GM19455 (cell line): ENCODE measurements at regions not wholly inside any gene's neighbourhood (a gene's known extent, or its start where the extent isn't known, plus 50 kb on each side); places are given as distances from the start of the nearest gene placed in this dataset.
A peak's percentile ranks its signal among the peaks of the same experiment; 100 is the strongest.
"Not testable (repeated sequence)": the region's sequence is repeated elsewhere in the genome, so short reads cannot be mapped to it uniquely, and the experiment has no call there.

Experiments
- ATAC-seq: cut with Tn5 transposase; IDR thresholded peaks from one replicate; pipeline ENCODE4 v1.9.1; 2021; ENCODE audit not compliant: unreplicated experiment

- not testable (repeated sequence) for ATAC-seq
These were observed 89.4 kb downstream of the DDX11 start for GRCh38 chr12:31162896-31163560.

DNA sequence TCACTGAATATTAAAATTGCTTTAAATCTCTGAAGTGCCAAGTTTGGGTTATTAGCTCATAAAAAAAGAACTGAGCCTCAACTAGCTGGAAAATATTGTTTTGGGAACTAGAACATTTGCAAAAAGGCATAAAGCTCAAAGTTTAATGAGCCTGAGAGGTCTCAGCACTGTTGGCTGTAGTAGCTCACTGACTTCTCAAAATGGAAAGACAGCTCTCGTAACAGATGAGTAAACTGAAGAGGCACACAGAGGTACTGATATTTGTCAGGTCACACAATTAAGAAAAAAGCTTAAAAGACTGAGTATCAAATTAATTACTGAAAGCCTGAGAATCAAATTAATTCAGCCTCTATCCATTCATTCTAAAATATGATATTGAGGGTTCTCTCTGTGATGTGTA is 100.6 kb downstream of the DDX11 start:
- not testable (repeated sequence) for ATAC-seq

- not testable (repeated sequence) for ATAC-seq
These were observed 103.9 kb downstream of the DDX11 start for GRCh38 chr12:31177514-31177913.

DNA sequence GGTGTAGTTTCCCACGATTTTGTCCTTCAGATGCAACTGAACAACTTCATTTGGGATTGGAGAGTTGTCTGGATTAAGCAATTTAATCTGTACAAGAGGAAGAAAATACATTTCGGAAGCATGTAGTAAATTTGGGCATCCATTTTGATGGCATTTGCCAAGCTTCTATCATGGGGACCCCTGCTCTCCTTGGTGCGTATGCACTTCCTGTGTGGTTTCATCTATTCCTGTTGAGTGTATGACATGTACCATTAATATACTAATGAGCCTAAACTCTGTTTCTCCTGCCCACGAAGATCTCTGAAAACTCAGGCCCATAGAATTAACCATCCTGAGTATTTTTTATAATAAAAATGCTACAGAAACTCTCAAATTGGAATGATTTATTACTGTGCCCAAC is 105.2 kb downstream of the DDX11 start:
- ATAC-seq = not testable (repeated sequence)

GRCh38 chr12:31179627-31180237 is 106.1 kb downstream of the DDX11 start:
- not testable (repeated sequence) for ATAC-seq

GRCh38 chr12:31182571-31182970 is 108.9 kb downstream of the DDX11 start:
- ATAC-seq = not testable (repeated sequence)

DNA sequence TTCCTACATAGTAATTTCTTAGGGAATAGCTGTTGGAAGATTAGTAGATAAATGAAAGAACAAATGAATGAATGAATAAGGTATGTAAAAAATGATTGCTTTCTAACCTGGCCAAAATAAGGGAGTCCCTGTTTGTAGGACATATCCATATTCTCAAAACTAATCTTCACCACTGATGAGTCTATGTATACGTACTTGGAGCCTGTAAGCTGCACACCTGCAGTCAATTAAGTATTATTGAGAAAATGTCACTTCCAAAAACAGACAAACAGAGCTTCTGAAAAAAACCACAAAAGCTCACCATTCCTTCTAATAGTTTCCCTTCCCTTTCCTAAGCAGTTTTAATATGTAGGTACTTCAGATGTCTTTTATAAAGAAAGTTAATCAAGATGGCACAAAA is 109.4 kb downstream of the DDX11 start:
- not testable (repeated sequence) for ATAC-seq

DNA sequence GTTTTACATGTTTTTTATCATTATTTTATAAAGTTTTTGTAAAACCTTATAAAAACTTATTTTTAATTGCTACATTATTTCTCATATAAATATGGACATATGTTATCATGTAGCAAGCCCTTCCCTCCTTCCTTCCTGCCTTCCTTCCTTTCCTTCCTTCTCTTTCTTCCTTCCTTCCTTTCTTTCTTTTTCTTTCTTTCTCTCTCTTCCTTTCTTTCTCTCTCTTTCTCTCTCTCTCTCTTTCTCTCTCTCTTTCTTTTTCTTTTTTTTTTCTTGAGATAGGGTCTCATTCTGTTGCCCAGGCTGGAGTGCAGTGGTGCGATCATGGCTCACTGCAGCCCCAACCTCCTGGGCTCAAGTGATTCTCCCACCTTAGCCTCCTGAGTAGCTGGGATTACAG is 110.2 kb downstream of the DDX11 start:
- not testable (repeated sequence) for ATAC-seq

DNA sequence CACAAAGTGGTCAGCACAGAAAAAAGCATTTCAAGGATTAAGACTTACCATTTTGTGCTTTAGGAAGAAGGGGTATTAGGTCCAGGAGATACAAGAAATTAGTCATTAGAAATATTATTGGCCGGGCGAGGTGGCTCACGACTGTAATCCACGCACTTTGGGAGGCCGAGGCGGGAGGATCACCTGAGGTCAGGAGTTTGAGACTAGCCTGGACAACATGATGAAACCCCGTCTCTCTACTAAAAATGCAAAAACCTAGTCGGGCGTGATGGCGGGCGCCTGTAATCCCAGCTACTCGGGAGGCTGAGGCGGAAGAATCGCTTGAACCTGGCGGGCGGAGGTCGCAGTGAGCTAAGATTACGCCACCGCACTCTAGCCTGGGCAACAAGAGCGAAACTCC is 111.0 kb downstream of the DDX11 start:
- ATAC-seq = not testable (repeated sequence)

- not testable (repeated sequence) for ATAC-seq
These were observed 119.0 kb downstream of the DDX11 start for GRCh38 chr12:31192689-31193088.

DNA sequence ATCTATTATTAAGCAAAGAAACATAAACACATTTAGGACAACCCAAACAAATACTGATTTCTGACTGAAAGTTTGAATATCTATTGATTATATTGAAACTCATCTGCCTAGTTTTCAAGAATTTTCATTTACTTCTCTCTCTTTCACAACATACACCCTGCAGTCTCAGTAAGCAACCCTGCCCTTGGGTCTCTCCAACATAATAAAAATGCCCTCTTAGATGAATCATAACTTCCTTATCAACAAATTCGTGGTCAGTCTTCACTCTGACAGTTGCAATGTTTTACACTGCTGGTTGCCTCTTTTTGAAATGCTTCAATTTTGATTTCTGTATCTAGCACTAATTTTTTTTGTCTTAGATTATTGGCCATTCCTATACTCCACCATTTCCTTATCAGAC is 122.0 kb downstream of the DDX11 start:
- ATAC-seq = not testable (repeated sequence)

DNA sequence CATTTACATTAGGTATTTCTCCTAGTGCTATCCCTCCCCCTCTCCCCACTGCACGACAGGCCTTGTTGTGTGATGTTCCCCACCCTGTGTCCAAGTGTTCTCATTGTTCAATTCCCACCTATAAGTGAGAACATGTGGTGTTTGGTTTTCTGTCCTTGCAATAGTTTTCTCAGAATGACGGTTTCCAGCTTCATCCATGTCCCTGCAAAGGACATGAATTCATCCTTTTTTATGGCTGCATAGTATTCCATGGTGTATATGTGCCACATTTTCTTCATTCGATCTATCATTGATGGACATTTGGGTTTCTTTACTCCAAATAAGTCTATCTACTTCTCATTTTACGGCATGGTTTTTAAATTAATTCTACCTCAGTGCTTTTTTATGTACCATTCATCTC is 125.8 kb downstream of the DDX11 start:
- ATAC-seq = not testable (repeated sequence)

GRCh38 chr12:31201382-31201781 is 124.6 kb downstream of the SINHCAF start:
- no peak for ATAC-seq

DNA sequence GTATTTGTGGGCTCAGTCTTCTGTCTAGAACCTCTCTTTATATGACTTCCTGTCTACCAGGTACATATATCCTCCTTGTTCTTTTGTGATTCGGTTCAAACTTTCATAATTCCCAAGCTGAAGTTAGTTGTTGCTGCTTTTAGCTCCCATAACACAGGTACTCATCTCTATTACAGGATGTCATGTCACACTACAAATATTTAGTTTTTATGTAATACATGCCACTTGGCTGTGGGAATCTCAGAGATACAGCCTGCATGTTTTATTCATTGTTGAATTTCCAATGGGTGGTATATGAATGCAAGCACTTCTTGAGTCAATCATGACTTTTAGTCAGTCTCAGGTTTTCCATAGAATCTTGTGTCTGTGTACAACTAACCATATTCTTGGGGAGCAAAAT is 122.7 kb downstream of the SINHCAF start:
- no peak for ATAC-seq

- ATAC-seq = peak; percentile 94
These were observed 120.9 kb downstream of the SINHCAF start for GRCh38 chr12:31205054-31205453.

GRCh38 chr12:31206038-31206670 is 119.8 kb downstream of the SINHCAF start:
- no peak for ATAC-seq

- no peak for ATAC-seq
These were observed 118.0 kb downstream of the SINHCAF start for GRCh38 chr12:31207799-31208465.

DNA sequence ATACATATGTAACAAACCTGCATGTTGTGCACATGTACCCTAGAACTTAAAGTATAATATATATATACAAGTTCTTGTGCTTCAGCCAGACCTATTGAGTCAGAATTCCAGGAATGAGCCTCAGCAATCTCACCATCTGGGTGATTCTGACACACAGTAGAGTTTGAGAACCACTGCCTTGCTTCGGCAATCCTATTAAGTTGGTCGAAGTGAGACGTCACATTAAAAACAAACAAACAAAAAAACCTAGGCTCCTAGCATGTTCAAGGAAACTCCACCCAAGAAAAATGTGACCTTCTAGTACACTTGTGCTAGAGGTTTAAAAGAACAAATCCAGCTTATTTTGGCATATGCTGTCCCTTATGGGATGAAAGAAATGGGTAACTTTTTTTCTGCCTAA is 115.8 kb downstream of the SINHCAF start:
- ATAC-seq = no peak

DNA sequence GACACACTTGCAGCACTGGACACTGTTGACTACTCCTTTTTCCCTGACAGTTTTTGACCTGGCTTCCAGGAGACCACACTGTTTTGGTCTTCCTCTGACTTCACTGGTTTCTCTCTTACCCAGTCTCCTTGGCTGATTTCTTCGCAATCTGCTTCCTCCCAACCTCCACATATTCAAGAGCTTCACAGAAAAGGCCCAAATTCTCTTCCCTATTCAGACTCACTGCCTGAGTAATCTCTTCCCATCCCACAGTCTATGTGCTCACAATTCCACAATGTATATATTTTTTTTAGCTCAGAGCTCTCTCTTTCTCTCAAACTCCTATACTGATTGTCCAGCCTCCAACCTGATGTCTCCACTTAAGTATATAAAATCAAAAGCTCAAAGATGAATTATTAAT is 115.4 kb downstream of the SINHCAF start:
- ATAC-seq = no peak

DNA sequence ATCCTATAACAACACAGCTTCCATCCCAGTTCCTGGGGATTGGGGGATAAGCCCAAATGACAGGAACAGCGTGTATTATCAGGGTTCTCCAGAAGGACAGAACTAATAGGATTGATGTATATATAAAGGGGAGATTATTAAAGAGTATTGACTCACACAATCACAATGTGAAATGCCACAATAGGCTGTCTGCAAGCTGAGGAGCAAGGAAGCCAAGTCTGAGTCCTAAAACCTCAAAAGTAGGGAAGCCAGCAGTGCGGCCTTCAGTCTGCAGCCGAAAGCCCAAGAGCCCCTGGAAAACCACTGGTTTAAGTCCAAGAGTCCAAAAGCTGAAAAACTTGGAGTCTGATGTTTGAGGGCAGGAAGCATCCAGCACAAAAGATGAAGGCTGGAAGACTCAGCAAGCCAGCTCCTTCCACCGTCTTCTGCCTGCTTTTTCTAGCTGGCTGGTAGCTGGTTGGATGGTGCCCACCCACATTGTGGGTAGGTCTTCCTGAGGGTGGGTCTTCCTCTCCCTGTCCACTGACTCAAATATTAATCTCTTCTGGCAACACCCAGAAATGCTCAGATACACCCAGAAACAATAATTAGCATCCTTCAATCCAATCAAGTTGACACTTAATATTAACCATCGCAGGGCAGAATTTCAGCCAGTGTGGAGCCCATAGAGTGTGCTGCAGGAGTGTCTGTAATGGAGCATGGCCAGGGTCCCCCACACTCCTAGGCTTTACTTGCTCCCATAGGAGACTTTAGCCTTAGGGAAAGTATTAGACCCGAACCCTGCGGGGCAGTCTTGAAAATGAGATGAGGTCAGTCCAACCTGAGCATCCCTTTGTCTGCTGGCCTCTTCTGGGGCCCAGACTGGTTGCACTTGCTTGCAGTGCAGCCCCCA is 111.1 kb downstream of the SINHCAF start:
- ATAC-seq = no peak
